A549 (cell line): ENCODE measurements at regions not wholly inside any gene's neighbourhood (a gene's known extent, or its start where the extent isn't known, plus 50 kb on each side); places are given as distances from the start of the nearest gene placed in this dataset.

Source experiments
- ATAC-seq, 2 experiments: fragments of 200-7000 bp in 1 of 2; fragments of >200 bp in 1 of 2; cut with Nextera tagmentation in 1 of 2; cut with Tn5 transposase in 1 of 2; 3 replicates each; pipeline versions ENCODE4 v1.8.0 to v1.9.1; 2018 to 2020; ENCODE audit warnings: mild to moderate bottlenecking in 1 of 2, moderate library complexity in 1 of 2
- CTCF ChIA-PET: fragments of 300-600 bp; sonication (Branson Sonifier 250); formaldehyde crosslinking; extraction: SDS; loops from one replicate; lab custom pipeline; 2021; ENCODE audit warnings: antibody characterized with exemption, inconsistent platforms; lab: Yijun Ruan, JAX
- POLR2A ChIA-PET: fragments of 350-600 bp; formaldehyde crosslinking; extraction: SDS; loops from one replicate; lab custom pipeline; 2021; ENCODE audit warnings: antibody characterized with exemption, inconsistent platforms; lab: Yijun Ruan, JAX
- DNase-seq, 2 experiments: peaks; one replicate each; pipeline versions ENCODE4 v3.0.0 to v3.0.0-alpha.2; 2011 to 2016; ENCODE audit warnings: low read depth in 1 of 2, low spot score in 1 of 2
- FAIRE-seq: peaks from 2 replicates; lab custom pipeline; 2011; peaks lifted over from hg19 to GRCh38; lab: Jason Lieb, UNC
- H3K27ac ChIP-seq, 2 experiments: fragments of >200 bp; sonication (Bioruptor Twin); formaldehyde crosslinking; 3 replicates each; pipeline ENCODE4 v1.5.1; 2016 to 2017
- H3K4me1 ChIP-seq: fragments of >200 bp; sonication (Bioruptor Twin); formaldehyde crosslinking; 3 replicates; pipeline ENCODE4 v1.6.1; 2016
- H3K4me2 ChIP-seq: fragments of >200 bp; sonication (Bioruptor Twin); formaldehyde crosslinking; 3 replicates; pipeline ENCODE4 v1.6.1; 2016
- H3K4me3 ChIP-seq: fragments of >200 bp; sonication (Bioruptor Twin); formaldehyde crosslinking; 3 replicates; pipeline ENCODE4 v1.5.1; 2016
- H3K9me3 ChIP-seq: fragments of >200 bp; sonication (Bioruptor Twin); formaldehyde crosslinking; 3 replicates; pipeline ENCODE4 v1.6.1; 2016
- CBX2 ChIP-seq: fragments of 200-600 bp; sonication (generic); IDR thresholded peaks from 2 replicates; pipeline ENCODE4 v1.6.1; 2016; ENCODE audit warnings: low read depth, mild to moderate bottlenecking, borderline replicate concordance
- CBX8 ChIP-seq: fragments of 200-600 bp; sonication (generic); IDR thresholded peaks from 2 replicates; pipeline ENCODE4 v1.6.1; 2016
- CHD2 ChIP-seq: fragments of 150-350 bp; IDR thresholded peaks from 2 replicates; pipeline ENCODE4 v1.6.1; 2014; ENCODE audit warnings: low read length; ENCODE audit not compliant: partially characterized antibody
- CHD4 ChIP-seq: fragments of 200-600 bp; sonication (generic); IDR thresholded peaks from 2 replicates; pipeline ENCODE4 v1.6.1; 2016; ENCODE audit warnings: antibody characterized with exemption, mild to moderate bottlenecking, borderline replicate concordance
- EHF ChIP-seq: fragments of 250-450 bp; sonication (Bioruptor Pico); IDR thresholded peaks from 2 replicates; pipeline ENCODE4 v1.5.0; 2020; ENCODE audit warnings: mild to moderate bottlenecking
- ELK1 ChIP-seq: fragments of 150-350 bp; IDR thresholded peaks from 2 replicates; pipeline ENCODE4 v1.6.1; 2014; ENCODE audit warnings: low read depth, mild to moderate bottlenecking, low read length
- ESRRA ChIP-seq: fragments of 150-350 bp; IDR thresholded peaks from 2 replicates; pipeline ENCODE4 v1.6.1; 2014; ENCODE audit warnings: mild to moderate bottlenecking, low read length, borderline replicate concordance
- FOSL2 ChIP-seq, 2 experiments: fragments of 450-650 bp in 1 of 2; fragments of >200 bp in 1 of 2; sonication (Bioruptor Twin) in 1 of 2; formaldehyde crosslinking; IDR thresholded peaks; 2 replicates each; pipeline versions ENCODE4 v1.5.0 to v1.6.1; 2016 to 2020; ENCODE audit warnings: mild to moderate bottlenecking in 1 of 2, moderate library complexity in 1 of 2
- GATA3 ChIP-seq: IDR thresholded peaks from 2 replicates; pipeline ENCODE4 v1.6.1; 2012; ENCODE audit warnings: borderline replicate concordance
- HOXB5 ChIP-seq: fragments of 250-450 bp; sonication (Bioruptor Pico); IDR thresholded peaks from 2 replicates; pipeline ENCODE4 v1.5.0; 2020; ENCODE audit warnings: mild to moderate bottlenecking, moderate library complexity
- MAFK ChIP-seq: fragments of 450-650 bp; IDR thresholded peaks from 2 replicates; pipeline ENCODE4 v1.6.1; 2014; ENCODE audit not compliant: partially characterized antibody
- MAX ChIP-seq: IDR thresholded peaks from 2 replicates; pipeline ENCODE4 v1.6.1; 2012
- NFE2L2 ChIP-seq: fragments of 150-350 bp; conservative IDR thresholded peaks from 2 replicates; pipeline ENCODE4 v1.6.1; 2014; ENCODE audit warnings: low read length
- RAD21 ChIP-seq, 2 experiments: fragments of >200 bp in 1 of 2; sonication (Bioruptor Twin) in 1 of 2; formaldehyde crosslinking in 1 of 2; IDR thresholded peaks in 1 of 2; conservative IDR thresholded peaks in 1 of 2; 2 replicates in 1 of 2; 3 replicates in 1 of 2; pipeline ENCODE4 v1.6.1; 2012 to 2018; ENCODE audit warnings: inconsistent platforms in 1 of 2
- RCOR1 ChIP-seq: fragments of 150-350 bp; IDR thresholded peaks from 2 replicates; pipeline ENCODE4 v1.6.1; 2014; ENCODE audit warnings: antibody characterized with exemption, low read length, low read depth
- RNF2 ChIP-seq: fragments of 200-600 bp; sonication (generic); IDR thresholded peaks from 2 replicates; pipeline ENCODE4 v1.6.1; 2016; ENCODE audit warnings: low read depth, mild to moderate bottlenecking, antibody characterized with exemption, moderate library complexity, borderline replicate concordance
- TP53 ChIP-seq: fragments of 250-450 bp; sonication (Bioruptor Pico); IDR thresholded peaks from 2 replicates; pipeline ENCODE4 v1.5.0; 2021; ENCODE audit warnings: mild to moderate bottlenecking, moderate library complexity
- ZNF302 ChIP-seq: fragments of 250-450 bp; sonication (Bioruptor Pico); IDR thresholded peaks from 2 replicates; pipeline ENCODE4 v1.9.0; 2021; ENCODE audit warnings: inconsistent platforms, mild to moderate bottlenecking, moderate library complexity
- WGBS: methylation state at CpG from one replicate; pipeline ENCODE4 v1.1.6; 2017; ENCODE audit errors: missing lambda C conversion rate; 5-methylcytosine and 5-hydroxymethylcytosine counted together

GRCh38 chr2:71833855-71834560 lies 313.7 kb downstream of the CYP26B1 start:
- no peak for FAIRE-seq
- H3K4me1 ChIP-seq: peaks cover 21% of the 10 kb centered on the region
- no peaks in the 10 kb centered on the region for H3K9me3 ChIP-seq
- CTCF ChIA-PET: no interaction called here
- H3K4me3 ChIP-seq: no peak overlapping the region
- DNase-seq: no peak
- no peak overlapping the region for H3K27ac ChIP-seq
- POLR2A ChIA-PET: no interaction called here
- H3K4me2 ChIP-seq: no peak overlapping the region
- WGBS: 69% methylated on average over 5 of the region's 6 CpGs
- TF ChIP-seq CBX8 (no peak), FOSL2 (IDR thresholded peaks at IDR 0.05) (no peak), FOSL2 (CRISPR knock-in tag; IDR thresholded peaks at IDR 0.05) (no peak), ELK1 (no peak), HOXB5 (CRISPR knock-in tag) (no peak), TP53 (CRISPR knock-in tag) (no peak)
- ATAC-seq: no peak

DNA sequence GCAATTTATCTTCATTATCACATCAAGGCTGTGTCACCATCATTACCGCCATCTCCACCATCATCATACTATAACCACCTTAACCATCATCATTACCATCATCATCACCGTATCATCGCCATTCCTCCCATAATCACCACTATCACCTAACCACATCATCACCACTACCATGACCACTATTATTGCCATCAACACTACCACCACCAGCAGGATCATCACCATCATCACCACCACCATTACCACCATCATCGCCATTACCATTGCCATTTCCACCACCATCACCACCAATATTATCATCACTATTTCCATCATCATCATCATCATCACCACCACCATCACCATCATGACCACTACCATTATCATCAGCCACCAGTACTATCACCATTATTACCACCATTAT lies 314.4 kb downstream of the CYP26B1 start:
- Histone ChIP-seq H3K4me3 (no peak overlapping the region), H3K27ac (no peak overlapping the region)
- DNase-seq: no peak
- POLR2A ChIA-PET: no interaction called here
- WGBS: 95% methylated on average over 4 of the region's 4 CpGs
- CTCF ChIA-PET: no interaction called here
- no peak for TF ChIP-seq CHD4
- TF ChIP-seq MAX: no peak
- no peak for TF ChIP-seq CHD2
- no peak for TF ChIP-seq EHF (CRISPR knock-in tag)
- no peak for TF ChIP-seq ZNF302 (CRISPR knock-in tag)
- no peak for TF ChIP-seq CBX2
- no peak for TF ChIP-seq ESRRA
- no peak for TF ChIP-seq RNF2
- no peak for TF ChIP-seq RAD21 (conservative IDR thresholded peaks at IDR 0.05 in 1 of 2, IDR thresholded peaks at IDR 0.05 in 1 of 2)
- TF ChIP-seq, all 56 proteins: peak for 0
- Histone ChIP-seq H3K4me1 (peaks cover 21% of the 10 kb centered on the region), H3K9me3 (no peaks in the 10 kb centered on the region), H3K4me2 (no peak overlapping the region)
- ATAC-seq: no peak
- no peak for FAIRE-seq

GRCh38 chr2:71832844-71833243 lies 314.8 kb downstream of the CYP26B1 start:
- no peak for ATAC-seq
- 85% methylated on average over 4 of the region's 4 CpGs for WGBS
- DNase-seq: no peak

DNA sequence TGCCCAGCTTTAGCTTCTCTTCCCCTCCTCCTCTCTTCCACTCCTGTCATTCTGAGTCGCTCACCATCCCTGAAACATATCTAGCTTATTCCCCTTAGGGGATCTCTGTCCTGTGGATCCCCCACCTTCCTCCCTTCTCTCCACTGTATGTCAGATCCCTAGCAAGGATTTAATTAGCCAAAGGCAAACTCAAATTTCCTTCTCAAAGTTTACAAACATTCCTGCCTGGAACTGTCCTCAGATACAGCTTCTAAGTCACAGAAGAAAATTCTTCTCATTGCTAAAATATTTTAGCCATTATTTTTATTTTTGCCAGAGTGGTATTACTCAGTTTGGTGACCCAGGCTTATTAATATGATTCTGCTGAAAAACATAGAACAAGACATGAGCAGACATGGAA lies 315.3 kb downstream of the CYP26B1 start:
- DNase-seq: no peak

More at GRCh38 chr2:71832844-71833243, 314.8 kb downstream of the CYP26B1 start:
- no peak overlapping the region for H3K4me2 ChIP-seq
- POLR2A ChIA-PET: no interaction called here
- H3K27ac ChIP-seq: no peak overlapping the region
- H3K4me3 ChIP-seq: no peak overlapping the region
- TF ChIP-seq NFE2L2: no peak
- H3K4me1 ChIP-seq: peaks cover 21% of the 10 kb centered on the region
- CTCF ChIA-PET: interaction anchor here (1.0 kb wide), 1 partner anchor 91 kb away, joined by 3 read pairs; no protein-coding TSS in a partner anchor
- no peak for FAIRE-seq
- no peaks in the 10 kb centered on the region for H3K9me3 ChIP-seq

More for the DNA sequence above, 315.3 kb downstream of the CYP26B1 start:
- Histone ChIP-seq H3K4me2 (no peak overlapping the region), H3K4me3 (no peak overlapping the region), H3K9me3 (no peaks in the 10 kb centered on the region), H3K4me1 (peaks cover 21% of the 10 kb centered on the region), H3K27ac (no peak overlapping the region)
- FAIRE-seq (no peak), ATAC-seq (no peak)
- POLR2A ChIA-PET: no interaction called here
- 54% methylated on average over 1 of the region's 1 CpG for WGBS
- TF ChIP-seq GATA3 (no peak), HOXB5 (CRISPR knock-in tag) (no peak), MAFK (no peak), EHF (CRISPR knock-in tag) (no peak), RAD21 (conservative IDR thresholded peaks at IDR 0.05 in 1 of 2, IDR thresholded peaks at IDR 0.05 in 1 of 2) (no peak), RCOR1 (no peak)
- CTCF ChIA-PET: interaction anchor here (0.8 to 2.0 kb wide), 3 partner anchors 24 to 222 kb away, joined by 3 to 7 read pairs (median 3); no protein-coding TSS in a partner anchor
